H1 (cell line): ENCODE measurements at regions not wholly inside any gene's neighbourhood (a gene's known extent, or its start where the extent isn't known, plus 50 kb on each side); places are given as distances from the start of the nearest gene placed in this dataset.

ENCODE experiments used
- CREB1 ChIP-seq: IDR thresholded peaks from 2 replicates; pipeline ENCODE4 v1.6.1; 2012; ENCODE audit warnings: inconsistent platforms
- CTCF ChIP-seq, 3 experiments: IDR thresholded peaks; 1 replicate in 2 of 3; 2 replicates in 1 of 3; pipeline versions ENCODE4 v1.5.1 to v1.6.1; 2011; ENCODE audit warnings: low read length in 3 of 3, mild to moderate bottlenecking in 3 of 3, inconsistent platforms in 2 of 3, low read depth in 1 of 3, moderate library complexity in 1 of 3; ENCODE audit not compliant: insufficient read depth in 1 of 3; ENCODE audit errors: control extremely low read depth in 1 of 3
- EP300 ChIP-seq, 2 experiments: IDR thresholded peaks; 1 replicate in 1 of 2; 2 replicates in 1 of 2; pipeline ENCODE4 v1.6.1; 2011 to 2012; ENCODE audit warnings: low read depth in 2 of 2, low read length in 2 of 2, mild to moderate bottlenecking in 2 of 2, borderline replicate concordance in 1 of 2, inconsistent platforms in 1 of 2, moderate library complexity in 1 of 2
- POLR2A ChIP-seq, 2 experiments: IDR thresholded peaks; 1 replicate in 1 of 2; 2 replicates in 1 of 2; pipeline ENCODE4 v1.6.1; 2011; ENCODE audit warnings: low read depth in 2 of 2, low read length in 2 of 2, mild to moderate bottlenecking in 2 of 2; ENCODE audit errors: control extremely low read depth in 1 of 2
- RFX5 ChIP-seq: IDR thresholded peaks from 2 replicates; pipeline ENCODE4 v1.6.1; 2011; ENCODE audit warnings: low read depth, low read length, improper control_type of control experiment, borderline replicate concordance
- TCF12 ChIP-seq: IDR thresholded peaks from 2 replicates; pipeline ENCODE4 v1.6.1; 2011; ENCODE audit warnings: low read depth, mild to moderate bottlenecking, low read length
- TF ChIP-seq, protein P1 (sequence below): IDR thresholded peaks from 2 replicates; pipeline ENCODE4 v1.6.1; 2011; ENCODE audit warnings: low read length, improper control_type of control experiment
- TF ChIP-seq, protein P2 (sequence below): IDR thresholded peaks from 2 replicates; pipeline ENCODE4 v1.6.1; 2012; ENCODE audit warnings: inconsistent platforms

DNA sequence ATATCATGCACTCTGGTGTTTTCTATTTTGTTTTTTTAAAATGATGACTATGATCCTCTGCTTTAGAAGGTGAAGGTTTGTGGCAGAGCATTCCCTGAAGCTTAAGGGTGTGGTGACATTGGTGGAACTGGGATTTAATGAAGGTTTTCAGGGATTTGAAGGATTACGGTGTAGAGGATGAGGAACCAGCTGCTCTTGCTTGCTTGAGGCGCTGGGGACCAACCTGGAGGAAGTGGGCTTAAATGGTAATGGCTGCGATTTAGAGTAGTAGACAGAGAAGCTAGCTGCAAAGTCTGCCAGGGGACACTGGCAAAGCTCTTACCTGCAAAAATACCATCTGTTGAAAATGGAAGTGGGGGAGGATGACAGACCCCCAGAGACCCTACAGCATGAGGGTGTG lies 241.8 kb downstream of the CLIC5 start:
- TF ChIP-seq, protein P1, sequence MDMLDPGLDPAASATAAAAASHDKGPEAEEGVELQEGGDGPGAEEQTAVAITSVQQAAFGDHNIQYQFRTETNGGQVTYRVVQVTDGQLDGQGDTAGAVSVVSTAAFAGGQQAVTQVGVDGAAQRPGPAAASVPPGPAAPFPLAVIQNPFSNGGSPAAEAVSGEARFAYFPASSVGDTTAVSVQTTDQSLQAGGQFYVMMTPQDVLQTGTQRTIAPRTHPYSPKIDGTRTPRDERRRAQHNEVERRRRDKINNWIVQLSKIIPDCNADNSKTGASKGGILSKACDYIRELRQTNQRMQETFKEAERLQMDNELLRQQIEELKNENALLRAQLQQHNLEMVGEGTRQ, result no peak
- TF ChIP-seq CREB1, result no peak
- TF ChIP-seq CTCF (IDR thresholded peaks at IDR 0.05; ENCODE audit: control extremely low read depth in 1 of 3, insufficient read depth in 1 of 3, low read depth in 1 of 3, low read length in 3 of 3), result no peak
- TF ChIP-seq, protein P2, sequence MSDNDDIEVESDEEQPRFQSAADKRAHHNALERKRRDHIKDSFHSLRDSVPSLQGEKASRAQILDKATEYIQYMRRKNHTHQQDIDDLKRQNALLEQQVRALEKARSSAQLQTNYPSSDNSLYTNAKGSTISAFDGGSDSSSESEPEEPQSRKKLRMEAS, result no peak
- TF ChIP-seq POLR2A (IDR thresholded peaks at IDR 0.05; ENCODE audit: control extremely low read depth in 1 of 2, low read depth in 2 of 2, low read length in 2 of 2), result no peak
- no peak for TF ChIP-seq RFX5
- TF ChIP-seq TCF12, result no peak
- TF ChIP-seq EP300 (IDR thresholded peaks at IDR 0.05; ENCODE audit: borderline replicate concordance in 1 of 2, low read depth in 2 of 2, low read length in 2 of 2), result no peak
